ENCODE measurements at regions not wholly inside any gene's neighbourhood (a gene's known extent, or its start where the extent isn't known, plus 50 kb on each side); places are given as distances from the start of the nearest gene placed in this dataset.
"Not testable (repeated sequence)": the region's sequence is repeated elsewhere in the genome, so short reads cannot be mapped to it uniquely, and the experiment has no call there.

DNA sequence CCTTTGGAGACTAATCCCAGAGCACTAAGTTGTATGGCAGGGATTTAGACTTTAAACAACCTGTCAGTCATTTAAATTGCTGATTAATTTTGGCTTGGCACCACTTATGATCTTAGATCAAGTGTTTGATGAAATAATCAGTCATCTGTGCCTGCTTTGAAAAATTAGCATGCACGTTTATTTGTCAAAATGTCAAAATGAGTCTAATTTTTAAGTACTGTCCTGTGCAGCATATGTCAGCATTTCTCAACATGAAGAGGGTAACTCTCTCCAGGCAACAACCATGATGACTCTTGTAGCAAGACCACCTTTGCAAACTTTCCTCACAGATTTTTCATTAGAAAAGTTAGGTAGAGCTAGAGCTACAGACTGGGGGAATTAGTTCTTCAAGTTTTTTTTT, 155.7 kb upstream of the GJE1 start:
- H3K4me3 ChIP-seq (ENCODE audit: low read length), result no peak overlapping the region
- TF ChIP-seq, protein P1, sequence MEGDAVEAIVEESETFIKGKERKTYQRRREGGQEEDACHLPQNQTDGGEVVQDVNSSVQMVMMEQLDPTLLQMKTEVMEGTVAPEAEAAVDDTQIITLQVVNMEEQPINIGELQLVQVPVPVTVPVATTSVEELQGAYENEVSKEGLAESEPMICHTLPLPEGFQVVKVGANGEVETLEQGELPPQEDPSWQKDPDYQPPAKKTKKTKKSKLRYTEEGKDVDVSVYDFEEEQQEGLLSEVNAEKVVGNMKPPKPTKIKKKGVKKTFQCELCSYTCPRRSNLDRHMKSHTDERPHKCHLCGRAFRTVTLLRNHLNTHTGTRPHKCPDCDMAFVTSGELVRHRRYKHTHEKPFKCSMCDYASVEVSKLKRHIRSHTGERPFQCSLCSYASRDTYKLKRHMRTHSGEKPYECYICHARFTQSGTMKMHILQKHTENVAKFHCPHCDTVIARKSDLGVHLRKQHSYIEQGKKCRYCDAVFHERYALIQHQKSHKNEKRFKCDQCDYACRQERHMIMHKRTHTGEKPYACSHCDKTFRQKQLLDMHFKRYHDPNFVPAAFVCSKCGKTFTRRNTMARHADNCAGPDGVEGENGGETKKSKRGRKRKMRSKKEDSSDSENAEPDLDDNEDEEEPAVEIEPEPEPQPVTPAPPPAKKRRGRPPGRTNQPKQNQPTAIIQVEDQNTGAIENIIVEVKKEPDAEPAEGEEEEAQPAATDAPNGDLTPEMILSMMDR (conservative IDR thresholded peaks at IDR 0.05; ENCODE audit: low read depth, low read length), result no peak

DNA sequence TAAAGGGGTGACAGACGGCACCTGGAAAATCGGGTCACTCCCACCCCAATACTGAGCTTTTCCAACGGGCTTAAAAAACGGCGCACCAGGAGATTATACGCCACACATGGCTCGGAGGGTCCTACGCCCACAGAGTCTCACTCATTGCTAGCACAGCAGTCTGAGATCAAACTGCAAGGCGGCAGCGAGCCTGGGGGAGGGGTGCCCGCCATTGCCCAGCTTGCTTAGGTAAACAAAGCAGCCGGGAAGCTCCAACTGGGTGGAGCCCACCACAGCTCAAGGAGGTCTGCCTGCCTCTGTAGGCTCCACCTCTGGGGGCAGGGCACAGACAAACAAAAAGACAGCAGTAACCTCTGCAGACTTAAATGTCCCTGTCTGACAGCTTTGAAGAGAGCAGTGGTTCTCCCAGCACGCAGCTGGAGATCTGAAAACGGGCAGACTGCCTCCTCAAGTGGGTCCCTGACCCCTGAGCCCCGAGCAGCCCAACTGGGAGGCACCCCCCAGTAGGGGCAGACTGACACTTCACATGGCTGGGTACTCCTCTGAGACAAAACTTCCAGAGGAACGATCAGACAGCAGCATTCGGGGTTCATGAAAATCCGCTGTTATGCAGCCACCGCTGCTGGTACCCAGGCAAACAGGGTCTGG, 162.8 kb upstream of the GJE1 start:
- not testable (repeated sequence) for DNase-seq (ENCODE audit: low read depth)

More for the DNA sequence above, 155.7 kb upstream of the GJE1 start:
- DNase-seq (ENCODE audit: low read depth), result no peak

DNA sequence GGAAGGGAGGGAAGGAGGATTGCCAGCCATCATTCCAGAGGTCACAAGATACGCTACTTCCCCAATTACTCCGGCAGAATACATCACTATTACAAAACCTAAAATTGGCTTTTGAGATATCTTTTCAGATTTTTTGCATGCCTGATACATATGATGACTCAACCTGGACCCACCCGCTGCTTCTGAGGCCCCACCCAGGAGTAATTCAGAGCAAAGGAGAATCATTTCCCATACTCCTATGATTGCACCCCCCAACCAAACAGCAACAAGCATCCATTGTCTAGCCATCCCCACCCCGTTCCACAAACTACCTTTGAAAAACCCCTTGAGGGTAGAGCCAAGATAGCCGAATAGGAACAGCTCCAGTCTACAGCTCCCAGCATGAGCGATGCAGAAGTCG, 163.5 kb upstream of the GJE1 start:
- TF ChIP-seq, protein P1 (conservative IDR thresholded peaks at IDR 0.05; ENCODE audit: low read depth, low read length), result no peak
- H3K4me3 ChIP-seq (ENCODE audit: low read length), result no peak overlapping the region
- no peak for DNase-seq (ENCODE audit: low read depth)

More for the DNA sequence above, 162.8 kb upstream of the GJE1 start:
- H3K4me3 ChIP-seq (ENCODE audit: low read length), result not testable (repeated sequence)

DNA sequence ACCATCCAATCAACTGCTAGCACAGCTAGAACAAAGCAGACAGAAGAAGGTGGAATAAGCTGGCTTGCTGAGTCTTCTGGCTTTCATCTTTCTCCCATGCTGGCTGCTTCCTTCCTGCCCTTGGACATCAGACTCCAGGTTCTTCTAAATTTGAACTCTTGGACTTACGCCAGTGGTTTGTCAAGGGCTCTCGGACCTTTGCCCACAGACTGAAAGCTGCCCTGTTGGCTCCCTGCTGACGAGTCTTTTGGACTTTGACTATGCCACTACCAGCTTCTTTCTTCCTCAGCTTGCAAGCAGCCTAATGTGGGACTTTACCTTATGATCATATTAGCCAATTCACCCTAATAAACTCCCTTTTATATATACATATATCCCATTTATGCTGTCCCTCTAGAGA, 164.1 kb upstream of the GJE1 start:
- DNase-seq (ENCODE audit: low read depth), result no peak
- TF ChIP-seq, protein P1 (conservative IDR thresholded peaks at IDR 0.05; ENCODE audit: low read depth, low read length), result no peak
- H3K4me3 ChIP-seq (ENCODE audit: low read length), result no peak overlapping the region

DNA sequence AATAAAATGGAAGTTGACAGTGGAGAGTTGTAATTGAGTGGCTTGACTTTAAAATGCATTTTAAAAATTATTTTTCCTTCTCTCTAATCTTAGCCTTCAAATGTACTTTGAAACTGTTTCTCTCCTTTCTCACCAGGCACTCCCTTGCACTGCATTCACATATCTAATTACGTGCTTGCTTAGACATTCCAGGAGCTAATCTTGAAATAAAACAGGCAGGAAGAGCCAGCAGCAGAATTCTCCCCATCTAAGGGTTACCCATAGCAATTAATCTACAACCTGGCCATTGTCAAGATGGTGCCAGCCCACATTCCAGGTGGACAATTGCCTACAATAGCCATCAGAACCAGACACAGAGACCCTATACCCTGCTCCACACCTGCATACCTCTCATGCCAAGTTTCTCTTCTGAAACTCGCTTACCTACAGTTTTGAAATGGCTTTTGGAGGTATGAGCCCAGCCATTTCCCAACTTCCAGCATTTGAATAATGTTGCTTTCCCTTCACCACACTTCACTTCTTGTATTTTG, 167.6 kb upstream of the GJE1 start:
- TF ChIP-seq, protein P1 (conservative IDR thresholded peaks at IDR 0.05; ENCODE audit: low read depth, low read length), result no peak
- DNase-seq (ENCODE audit: low read depth), result peak; percentile 72
- no peak overlapping the region for H3K4me3 ChIP-seq (ENCODE audit: low read length)

DNA sequence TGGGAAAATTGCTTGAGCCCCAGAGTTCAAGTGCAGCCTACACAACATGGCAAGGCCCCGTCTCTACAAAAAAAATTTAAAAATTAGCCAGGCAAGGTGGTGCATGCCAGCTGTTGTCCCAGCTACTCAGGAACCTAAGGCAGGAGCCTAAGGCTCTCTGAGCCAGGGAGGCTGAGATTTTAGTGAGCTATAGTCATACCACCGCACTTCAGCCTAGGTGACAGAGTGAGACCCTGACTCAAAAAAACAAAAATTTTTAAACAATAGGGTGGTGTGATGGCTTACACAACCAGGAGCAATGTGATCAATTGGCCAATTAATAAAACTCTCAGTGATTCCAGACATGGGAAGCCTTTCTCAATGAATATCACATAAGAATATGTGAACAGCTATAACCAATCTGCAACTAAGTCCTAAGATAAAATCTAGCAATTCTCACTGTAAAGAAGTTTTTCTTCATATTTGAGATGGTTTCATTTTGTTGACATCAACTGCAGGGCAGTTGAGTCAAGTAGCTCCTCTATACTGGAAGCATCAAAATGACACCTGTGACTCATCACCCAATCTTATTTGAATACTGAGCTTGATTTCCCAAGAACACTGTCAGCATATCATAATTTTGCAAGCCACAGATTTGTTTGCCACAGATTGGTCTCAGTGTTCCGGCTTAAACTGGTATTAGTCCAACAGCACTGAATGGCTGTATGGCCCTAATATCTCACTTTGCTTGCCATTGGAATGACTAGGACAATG, 169.0 kb upstream of the GJE1 start:
- no peak for DNase-seq (ENCODE audit: low read depth)
- TF ChIP-seq, protein P1 (conservative IDR thresholded peaks at IDR 0.05; ENCODE audit: low read depth, low read length), result no peak
- no peak overlapping the region for H3K4me3 ChIP-seq (ENCODE audit: low read length)

DNA sequence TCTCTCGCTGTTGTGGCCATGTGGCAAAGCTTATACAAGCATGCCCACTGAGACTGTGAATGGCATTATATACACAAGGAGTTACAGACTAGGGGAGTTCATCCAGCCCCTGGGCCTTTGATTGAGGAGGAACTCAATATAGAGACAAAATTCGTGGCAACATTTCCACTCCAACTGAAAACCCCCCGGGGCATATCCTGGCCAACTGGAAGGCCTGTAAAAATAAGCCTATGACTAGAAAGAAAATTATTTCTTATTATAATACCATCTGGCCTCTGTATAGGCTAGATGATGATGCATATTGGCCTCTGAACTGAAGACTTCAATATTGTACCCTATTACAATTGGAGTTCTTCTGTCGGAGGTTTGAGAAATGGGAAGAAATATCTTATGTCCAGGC, 175.5 kb upstream of the GJE1 start:
- DNase-seq (ENCODE audit: low read depth), result no peak
- H3K4me3 ChIP-seq (ENCODE audit: low read length), result no peak overlapping the region
- TF ChIP-seq, protein P1 (conservative IDR thresholded peaks at IDR 0.05; ENCODE audit: low read depth, low read length), result no peak
